HG03575 (cell line): ENCODE measurements at regions not wholly inside any gene's neighbourhood (a gene's known extent, or its start where the extent isn't known, plus 50 kb on each side); places are given as distances from the start of the nearest gene placed in this dataset.
"Not testable (repeated sequence)": the region's sequence is repeated elsewhere in the genome, so short reads cannot be mapped to it uniquely, and the experiment has no call there.

ENCODE experiments used
- ATAC-seq: cut with Tn5 transposase; IDR thresholded peaks from one replicate; pipeline ENCODE4 v1.9.1; 2021; ENCODE audit not compliant: unreplicated experiment, insufficient number of reproducible peaks, low FRiP score; ENCODE audit errors: extremely low read depth

- not testable (repeated sequence) for ATAC-seq
These were observed 275.1 kb upstream of the KLF3 start for GRCh38 chr4:38388907-38389306.

DNA sequence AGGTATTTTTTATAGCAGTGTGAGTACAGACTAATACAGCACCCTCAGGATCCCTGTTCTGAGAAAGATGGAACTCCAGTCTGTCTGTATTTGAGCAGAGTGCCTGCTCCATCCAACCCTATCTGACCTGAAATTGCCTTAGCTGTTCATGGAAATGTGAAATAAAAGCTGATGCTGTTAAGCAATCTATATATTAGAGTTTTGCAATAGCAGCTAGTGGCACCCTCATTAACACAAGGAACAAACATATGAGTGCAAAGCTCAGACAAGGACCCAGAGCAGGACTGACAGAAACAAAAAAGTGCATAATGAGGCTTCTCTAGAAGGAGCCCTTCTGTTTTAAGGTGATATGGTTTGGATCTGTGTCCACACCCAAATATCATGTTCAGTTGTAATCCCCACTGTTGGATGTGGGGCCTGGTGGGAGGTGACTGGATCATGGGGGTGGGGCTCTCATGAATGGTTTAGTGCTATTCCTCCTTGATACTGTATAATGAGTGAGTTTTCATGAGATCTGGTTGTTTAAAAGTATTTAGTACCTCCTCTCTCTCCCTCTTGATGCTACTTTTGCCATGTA lies 272.9 kb upstream of the KLF3 start:
- no peak for ATAC-seq

GRCh38 chr4:38392223-38392855 lies 271.7 kb upstream of the KLF3 start:
- ATAC-seq = no peak

DNA sequence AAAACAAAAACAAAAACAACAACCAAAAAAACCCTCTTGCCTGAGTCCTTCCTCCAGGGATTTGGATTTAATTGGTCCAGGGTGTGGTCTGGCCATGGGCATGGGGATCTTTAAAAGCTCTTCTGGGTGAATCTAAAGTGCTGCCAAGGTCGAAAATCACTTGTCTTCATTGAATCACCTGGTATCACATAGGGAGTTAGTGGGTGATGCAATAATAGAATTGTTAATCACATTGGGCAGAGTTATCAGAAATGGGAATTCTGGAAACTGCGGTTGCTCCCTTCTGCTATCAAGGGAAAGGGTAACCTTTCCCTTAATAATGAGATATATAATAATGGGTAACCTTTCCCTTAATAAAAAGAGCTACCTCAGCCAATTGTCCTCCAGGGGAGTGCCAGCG lies 267.9 kb upstream of the KLF3 start:
- no peak for ATAC-seq

DNA sequence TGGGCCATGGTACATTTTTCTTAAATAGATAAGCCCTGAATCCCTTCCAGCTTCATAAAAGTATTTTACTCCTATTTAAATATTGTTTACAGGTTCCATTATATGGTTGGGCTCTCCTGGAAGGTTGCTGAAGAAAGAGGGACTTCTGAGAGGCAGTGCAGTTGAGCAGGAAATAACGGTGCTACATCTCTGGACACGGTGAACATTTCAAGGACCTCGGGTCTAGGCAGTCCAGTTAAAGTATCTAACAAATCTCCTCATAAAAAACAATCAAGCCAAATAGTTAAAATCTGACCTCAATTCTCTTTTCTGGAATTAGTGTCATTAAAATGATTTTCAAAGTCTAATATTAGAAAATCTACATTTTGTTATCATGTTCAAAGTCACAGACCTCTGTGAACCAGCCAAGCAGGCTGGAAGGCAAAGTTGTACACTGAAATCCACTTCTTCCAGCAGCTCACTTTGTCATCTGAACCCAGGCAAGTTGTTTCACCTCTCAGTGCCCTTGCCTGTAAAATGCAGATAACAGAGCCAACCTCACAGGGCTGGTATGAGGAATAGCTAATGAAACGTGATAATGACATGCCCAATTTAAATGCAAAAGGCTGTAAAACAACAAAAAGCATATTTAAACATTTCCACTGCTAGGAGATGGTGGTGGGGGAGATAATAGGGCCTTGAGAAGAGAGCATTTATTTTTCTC lies 267.0 kb upstream of the KLF3 start:
- no peak for ATAC-seq

DNA sequence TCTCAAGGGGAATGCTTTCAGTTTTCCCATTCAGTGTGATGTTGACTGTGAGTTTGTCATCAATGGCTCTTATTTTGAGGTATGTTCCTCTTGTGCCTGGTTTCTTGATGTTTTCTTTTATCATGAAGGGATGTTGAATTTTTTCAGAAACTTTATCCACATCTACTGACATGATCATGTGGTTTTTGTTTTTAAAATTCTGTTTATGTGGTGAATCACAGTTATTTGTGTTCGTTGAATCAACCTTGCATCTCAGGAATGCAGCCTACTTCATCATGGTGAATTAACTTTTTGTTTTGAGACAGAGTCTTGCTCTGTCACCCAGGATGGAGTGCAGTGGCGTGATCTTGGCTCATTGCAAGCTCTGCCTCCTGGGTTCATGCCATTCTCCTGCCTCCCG lies 263.1 kb upstream of the KLF3 start:
- no peak for ATAC-seq

DNA sequence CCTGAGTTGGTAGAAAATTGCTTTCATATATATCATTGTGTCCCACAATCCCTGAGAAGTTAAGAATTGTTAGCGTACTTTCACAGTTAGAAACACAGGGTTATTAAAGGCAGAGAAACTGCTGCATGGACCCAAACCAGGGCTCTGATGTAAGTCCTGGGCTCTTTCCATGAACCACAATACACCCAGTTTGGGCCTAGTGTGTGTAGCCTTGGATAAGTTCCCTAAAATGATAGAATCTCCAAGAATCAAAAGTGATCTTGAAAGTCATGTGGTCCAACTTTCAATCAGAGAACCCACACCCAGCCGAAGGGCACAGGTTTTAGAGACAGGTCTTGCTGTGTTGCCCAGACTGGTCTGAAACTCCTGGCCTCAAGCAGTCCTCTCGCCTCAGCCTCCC lies 257.8 kb upstream of the KLF3 start:
- no peak for ATAC-seq

DNA sequence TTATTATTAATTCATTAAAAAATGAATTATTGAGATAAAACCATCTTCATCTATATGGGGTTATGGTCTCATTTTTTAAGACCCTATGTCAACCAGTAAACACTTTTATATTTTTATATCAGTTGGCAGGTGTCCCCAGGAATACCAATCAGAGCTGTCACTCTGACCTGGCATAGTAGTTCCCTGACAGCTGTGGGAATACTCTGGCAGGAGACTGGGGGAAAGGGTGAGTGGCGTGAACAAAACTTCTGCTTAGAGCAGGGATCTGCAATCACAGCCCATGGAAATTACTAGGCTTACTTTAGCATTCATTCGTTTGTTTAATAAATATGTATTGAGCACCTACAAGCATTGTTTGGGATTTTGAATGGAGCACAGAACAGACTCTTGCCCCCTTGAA lies 254.1 kb upstream of the KLF3 start:
- ATAC-seq = no peak

DNA sequence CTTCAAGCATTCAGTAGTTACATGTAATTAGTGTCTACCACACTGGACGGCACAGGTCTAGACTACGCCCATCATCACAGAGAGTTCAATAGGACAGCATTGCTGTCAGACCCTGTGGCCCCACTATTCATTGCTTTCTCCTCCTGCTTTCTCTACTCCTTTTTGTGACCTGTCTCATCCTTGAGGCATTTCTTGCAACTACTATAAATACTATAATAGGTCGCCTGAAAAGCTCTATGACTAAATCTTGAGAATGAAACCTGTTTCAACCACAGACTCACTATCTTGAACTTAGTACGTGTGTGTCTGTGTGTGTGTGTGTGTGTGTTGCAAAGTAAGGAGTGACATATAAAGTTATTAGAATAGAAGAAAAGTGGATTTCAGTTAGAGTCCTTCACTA lies 252.9 kb upstream of the KLF3 start:
- peak; percentile 64 for ATAC-seq

- ATAC-seq = no peak
These were observed 251.9 kb upstream of the KLF3 start for GRCh38 chr4:38411981-38412536.

DNA sequence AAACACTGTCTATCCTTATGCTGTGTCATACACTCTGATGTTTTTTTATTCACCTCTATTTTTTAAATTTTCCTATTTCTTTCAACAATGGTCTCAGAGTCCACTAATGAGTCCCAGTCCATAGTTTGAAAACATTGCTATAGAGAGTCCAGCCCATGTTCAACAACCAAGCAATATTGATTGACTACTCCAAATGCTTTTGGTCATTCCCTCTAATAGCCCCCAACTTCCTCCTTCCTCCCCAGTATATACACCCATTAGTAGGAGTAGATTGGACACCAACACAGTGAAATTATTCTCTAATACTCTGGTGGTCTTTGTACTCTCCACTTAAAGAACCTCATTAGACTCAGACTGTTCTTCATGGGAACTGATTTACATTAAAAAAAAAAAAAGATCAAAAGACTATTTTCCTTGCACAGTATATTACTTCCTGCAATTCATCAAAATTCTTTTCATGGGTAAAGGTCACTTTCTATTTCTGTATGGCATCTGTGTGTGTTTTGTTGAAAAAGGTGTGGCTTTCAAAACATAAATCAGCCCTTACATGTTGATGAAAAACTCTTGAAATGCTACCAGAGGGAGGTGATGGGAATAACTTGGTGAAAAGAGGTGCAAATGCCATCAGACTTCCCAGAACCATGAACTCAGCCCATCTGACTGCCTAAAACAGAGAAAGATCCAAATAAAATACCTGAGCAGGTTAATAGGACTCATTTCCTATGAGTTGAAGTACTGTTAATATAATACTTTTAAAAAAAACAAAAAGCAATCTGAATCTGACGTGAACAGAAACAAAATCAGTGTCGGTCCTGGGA lies 250.3 kb upstream of the KLF3 start:
- no peak for ATAC-seq

- no peak for ATAC-seq
These were observed 249.6 kb upstream of the KLF3 start for GRCh38 chr4:38414410-38414809.

DNA sequence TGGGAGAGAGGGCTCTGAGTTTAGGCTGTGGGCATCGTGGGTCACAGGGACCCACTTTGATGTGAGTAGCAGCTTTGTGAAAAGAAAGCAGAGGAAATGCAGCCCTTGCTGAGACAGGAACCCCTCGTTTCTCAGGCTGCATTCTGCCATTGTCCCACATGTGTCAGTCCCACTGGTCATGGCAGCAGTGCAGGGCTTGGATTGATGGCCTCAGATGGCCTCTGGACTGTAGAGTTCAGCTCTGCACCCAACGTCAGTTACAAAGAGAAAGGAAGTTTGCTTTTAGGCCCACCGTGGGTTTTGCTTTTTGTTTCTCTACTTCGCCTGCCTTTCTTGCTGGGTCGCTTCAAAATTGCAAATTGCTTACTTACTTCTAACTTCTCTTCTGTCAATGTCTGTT lies 248.3 kb upstream of the KLF3 start:
- ATAC-seq = no peak

GRCh38 chr4:38416450-38417014 lies 247.5 kb upstream of the KLF3 start:
- ATAC-seq = no peak

DNA sequence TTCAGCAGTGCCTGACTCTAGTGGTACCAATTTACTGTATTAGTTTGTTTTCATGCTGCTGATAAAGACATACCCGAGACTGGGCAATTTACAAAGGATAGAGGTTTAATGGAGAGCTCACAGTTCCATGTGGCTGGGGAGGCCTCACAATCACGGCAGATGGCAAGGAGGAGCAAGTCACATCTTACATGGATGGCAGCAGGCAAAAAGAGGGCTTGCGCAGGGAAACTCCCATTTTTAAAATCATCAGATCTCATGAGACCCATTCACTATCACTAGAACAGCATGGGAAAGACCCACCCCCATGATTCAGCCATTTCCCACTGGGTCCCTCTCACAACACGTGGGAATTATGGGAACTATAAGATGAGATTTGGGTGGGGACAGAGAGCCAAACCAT lies 243.7 kb upstream of the KLF3 start:
- ATAC-seq = not testable (repeated sequence)

DNA sequence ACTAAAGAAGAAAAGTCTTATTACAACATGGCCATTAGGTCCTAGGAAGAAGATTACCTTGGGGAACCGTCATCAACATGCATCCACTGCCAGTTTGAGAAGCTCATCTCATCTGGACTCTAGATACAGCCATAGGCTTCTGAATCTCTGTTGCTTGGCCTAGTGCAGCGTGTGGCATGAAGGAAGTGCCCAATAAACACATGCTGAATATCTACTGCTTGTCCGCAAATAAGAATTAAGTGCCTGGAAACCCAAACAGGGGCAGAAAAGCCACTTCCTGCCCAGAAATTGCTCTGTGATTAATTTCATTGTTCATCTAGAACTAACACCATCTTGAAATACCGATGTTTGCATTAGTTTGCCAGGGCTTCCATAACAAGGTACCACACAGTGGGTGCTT lies 241.1 kb upstream of the KLF3 start:
- no peak for ATAC-seq

- no peak for ATAC-seq
These were observed 239.7 kb upstream of the KLF3 start for GRCh38 chr4:38424151-38424871.

DNA sequence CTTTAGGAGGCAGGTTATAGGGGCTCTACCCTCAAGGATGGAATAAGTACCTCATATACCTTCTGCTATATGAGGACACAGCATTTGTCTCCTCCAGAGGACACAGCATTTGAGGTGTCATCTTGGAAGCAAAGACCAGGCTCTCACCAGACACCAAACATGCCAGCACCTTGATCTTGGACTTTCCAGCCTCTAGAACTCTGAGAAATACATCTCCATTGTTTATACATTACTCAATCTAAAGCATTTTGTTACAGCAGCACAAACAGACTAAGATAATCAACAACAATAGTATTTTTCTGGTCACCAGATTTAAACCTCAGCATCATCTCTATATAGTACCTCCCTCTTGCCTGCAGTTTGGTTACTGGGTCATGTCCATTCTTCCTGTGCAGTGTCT lies 237.5 kb upstream of the KLF3 start:
- ATAC-seq = no peak

GRCh38 chr4:38430841-38431240 lies 233.2 kb upstream of the KLF3 start:
- no peak for ATAC-seq
